Activated B cell treated with CpG ODN at 0.5 μM for 24 hours (primary cell): ENCODE measurements at regions not wholly inside any gene's neighbourhood (a gene's known extent, or its start where the extent isn't known, plus 50 kb on each side); places are given as distances from the start of the nearest gene placed in this dataset.

Experiments used
- ATAC-seq: fragments of 200-7000 bp; cut with Tn5 transposase; one replicate; pipeline ENCODE4 v1.10.0; 2021; ENCODE audit warnings: low read depth, mild to moderate bottlenecking, moderate library complexity
- CTCF ChIA-PET: fragments of 350-600 bp; sonication (Branson Sonifier 250); formaldehyde crosslinking; loops from one replicate; lab custom pipeline; 2021; ENCODE audit warnings: antibody characterized with exemption; lab: Charles Lee
- POLR2A ChIA-PET: fragments of 350-600 bp; sonication (Branson Sonifier 250); formaldehyde crosslinking; loops from one replicate; lab custom pipeline; 2021; ENCODE audit warnings: antibody characterized with exemption; lab: Charles Lee
- DNase-seq: peaks from one replicate; pipeline ENCODE4 v3.0.0; 2022
- H3K27ac Mint-ChIP-seq: one replicate; pipeline ENCODE4 v1.8.0; 2020; ENCODE audit warnings: mixed read lengths
- H3K27me3 Mint-ChIP-seq: one replicate; pipeline ENCODE4 v1.8.0; 2021; ENCODE audit warnings: mixed read lengths
- H3K36me3 Mint-ChIP-seq: one replicate; pipeline ENCODE4 v1.8.0; 2021; ENCODE audit warnings: low read depth, mixed read lengths
- H3K4me1 Mint-ChIP-seq: one replicate; pipeline ENCODE4 v1.8.0; 2021; ENCODE audit warnings: mixed read lengths
- H3K4me3 Mint-ChIP-seq: one replicate; pipeline ENCODE4 v1.8.0; 2020; ENCODE audit warnings: mild to moderate bottlenecking, mixed read lengths
- H3K9me3 Mint-ChIP-seq: one replicate; pipeline ENCODE4 v1.8.0; 2020; ENCODE audit warnings: mixed read lengths
- intact Hi-C: fragments of 100-400 bp; cut with micrococcal nuclease; formaldehyde crosslinking; loops from one replicate; pipeline ENCODE4 v1.15.1; 2024
- TF ChIP-seq, protein P1 (sequence below): fragments of 200-600 bp; IDR thresholded peaks from one replicate; pipeline ENCODE4 v1.8.0; 2022; ENCODE audit warnings: antibody characterized with exemption, mild to moderate bottlenecking

DNA sequence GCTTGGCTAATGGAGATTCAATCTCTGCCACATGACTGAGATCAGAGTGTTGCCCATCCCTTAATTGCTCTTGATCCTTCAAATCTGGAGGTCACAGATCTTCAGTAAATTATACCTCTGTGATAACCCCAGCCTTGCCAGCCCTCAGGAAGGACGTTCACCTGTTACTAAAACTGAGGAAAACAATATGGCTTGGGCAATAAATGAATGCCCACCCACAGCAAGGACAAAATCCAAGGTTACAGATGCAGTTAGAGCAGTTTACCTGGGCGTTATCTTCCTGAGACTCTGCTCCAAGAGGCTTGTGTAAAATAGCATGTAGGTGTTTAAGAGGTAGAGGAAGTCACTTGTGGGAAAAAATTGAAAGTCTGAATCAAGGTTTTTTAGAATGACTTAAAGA is 69.3 kb upstream of the MAOA start:
- Mint-ChIP-seq H3K27ac (no peak overlapping the region), H3K4me3 (no peak overlapping the region), H3K4me1 (no peaks in the 10 kb centered on the region), H3K36me3 (no peaks in the 10 kb centered on the region), H3K9me3 (peaks cover 2% of the 10 kb centered on the region), H3K27me3 (no peaks in the 10 kb centered on the region)
- DNase-seq (no peak), ATAC-seq (no peak)
- ChIA-PET POLR2A (no interaction called here), CTCF (interaction anchor here (0.6 kb wide), 1 partner anchor 251 kb away, joined by 5 read pairs; no protein-coding TSS in a partner anchor)
- TF ChIP-seq, protein P1, sequence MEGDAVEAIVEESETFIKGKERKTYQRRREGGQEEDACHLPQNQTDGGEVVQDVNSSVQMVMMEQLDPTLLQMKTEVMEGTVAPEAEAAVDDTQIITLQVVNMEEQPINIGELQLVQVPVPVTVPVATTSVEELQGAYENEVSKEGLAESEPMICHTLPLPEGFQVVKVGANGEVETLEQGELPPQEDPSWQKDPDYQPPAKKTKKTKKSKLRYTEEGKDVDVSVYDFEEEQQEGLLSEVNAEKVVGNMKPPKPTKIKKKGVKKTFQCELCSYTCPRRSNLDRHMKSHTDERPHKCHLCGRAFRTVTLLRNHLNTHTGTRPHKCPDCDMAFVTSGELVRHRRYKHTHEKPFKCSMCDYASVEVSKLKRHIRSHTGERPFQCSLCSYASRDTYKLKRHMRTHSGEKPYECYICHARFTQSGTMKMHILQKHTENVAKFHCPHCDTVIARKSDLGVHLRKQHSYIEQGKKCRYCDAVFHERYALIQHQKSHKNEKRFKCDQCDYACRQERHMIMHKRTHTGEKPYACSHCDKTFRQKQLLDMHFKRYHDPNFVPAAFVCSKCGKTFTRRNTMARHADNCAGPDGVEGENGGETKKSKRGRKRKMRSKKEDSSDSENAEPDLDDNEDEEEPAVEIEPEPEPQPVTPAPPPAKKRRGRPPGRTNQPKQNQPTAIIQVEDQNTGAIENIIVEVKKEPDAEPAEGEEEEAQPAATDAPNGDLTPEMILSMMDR: no peak
- intact Hi-C loops: no loop called here

DNA sequence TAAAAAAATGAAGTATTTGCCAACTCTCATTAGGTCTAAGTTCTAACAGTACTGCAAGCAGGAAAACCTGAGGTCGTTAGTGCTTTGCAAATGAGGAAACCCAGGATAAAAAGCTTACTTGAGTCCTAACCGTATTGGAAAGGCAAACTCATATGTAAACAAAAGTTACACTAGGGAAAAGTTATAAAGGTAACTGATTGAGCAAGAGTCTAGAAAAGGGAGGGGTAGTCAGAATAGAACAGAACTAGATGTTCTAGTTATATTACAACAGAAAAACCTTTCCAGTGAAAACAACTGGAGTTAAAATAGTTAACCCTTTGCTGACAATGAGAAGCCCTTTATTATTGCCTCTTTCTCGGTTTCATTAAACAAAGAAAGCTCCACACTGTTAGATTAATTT is 66.4 kb upstream of the MAOA start:
- H3K36me3 Mint-ChIP-seq: no peaks in the 10 kb centered on the region
- H3K4me3 Mint-ChIP-seq: no peak overlapping the region
- ChIA-PET POLR2A (no interaction called here), CTCF (no interaction called here)
- TF ChIP-seq, protein P1: no peak
- no peak for ATAC-seq
- H3K9me3 Mint-ChIP-seq: peaks cover 2% of the 10 kb centered on the region
- no peak overlapping the region for H3K27ac Mint-ChIP-seq
- intact Hi-C loops: no loop called here
- H3K4me1 Mint-ChIP-seq: no peaks in the 10 kb centered on the region
- no peak for DNase-seq
- no peaks in the 10 kb centered on the region for H3K27me3 Mint-ChIP-seq

DNA sequence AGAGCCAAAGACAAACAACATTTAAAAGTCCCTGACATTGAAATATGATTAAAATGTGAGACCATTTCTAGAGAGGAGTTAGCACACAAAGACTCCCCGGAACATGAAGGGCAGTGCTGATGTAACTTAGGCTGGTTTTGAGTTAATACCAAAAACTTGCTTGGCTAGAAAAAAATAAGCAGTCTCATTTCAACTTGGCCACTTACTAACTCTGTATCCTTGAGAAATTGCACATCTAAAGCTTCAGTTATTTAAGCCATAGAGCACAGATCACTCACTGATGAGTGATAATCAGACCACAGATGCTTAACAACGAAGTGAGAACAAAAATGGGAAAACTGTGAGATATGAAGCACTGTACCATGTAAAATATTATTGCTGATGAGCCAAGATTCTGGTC is 65.9 kb upstream of the MAOA start:
- intact Hi-C loops: no loop called here
- ChIA-PET POLR2A (no interaction called here), CTCF (no interaction called here)
- Mint-ChIP-seq H3K4me1 (no peaks in the 10 kb centered on the region), H3K27me3 (no peaks in the 10 kb centered on the region), H3K4me3 (no peak overlapping the region), H3K9me3 (peaks cover 2% of the 10 kb centered on the region), H3K27ac (no peak overlapping the region), H3K36me3 (no peaks in the 10 kb centered on the region)
- ATAC-seq (no peak), DNase-seq (no peak)
- TF ChIP-seq, protein P1: no peak

DNA sequence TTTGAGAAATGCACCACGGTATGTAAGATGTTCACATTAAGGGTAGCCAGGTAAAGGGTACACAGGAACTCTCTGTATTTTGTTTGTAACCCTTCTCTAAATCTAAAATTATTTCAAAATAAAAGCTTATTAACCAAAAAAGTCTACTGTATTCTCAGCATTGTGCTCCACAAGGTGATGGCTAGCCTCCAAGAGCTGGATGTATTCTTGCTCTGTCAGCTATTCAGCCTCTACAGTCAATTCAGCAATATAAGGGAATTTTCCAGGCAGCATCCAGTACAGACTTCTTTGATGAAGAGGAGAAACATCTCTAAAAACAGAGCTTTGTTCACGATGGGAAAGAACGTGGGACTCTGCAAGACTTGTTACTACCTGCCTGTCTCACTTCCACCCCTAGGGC is 63.5 kb upstream of the MAOA start:
- H3K36me3 Mint-ChIP-seq: no peaks in the 10 kb centered on the region
- ATAC-seq (no peak), DNase-seq (no peak)
- H3K4me1 Mint-ChIP-seq: no peaks in the 10 kb centered on the region
- ChIA-PET POLR2A (no interaction called here), CTCF (no interaction called here)
- intact Hi-C loops: no loop called here
- no peak overlapping the region for H3K27ac Mint-ChIP-seq
- H3K27me3 Mint-ChIP-seq: no peaks in the 10 kb centered on the region
- no peak overlapping the region for H3K4me3 Mint-ChIP-seq
- peaks cover 2% of the 10 kb centered on the region for H3K9me3 Mint-ChIP-seq
- TF ChIP-seq, protein P1: no peak

DNA sequence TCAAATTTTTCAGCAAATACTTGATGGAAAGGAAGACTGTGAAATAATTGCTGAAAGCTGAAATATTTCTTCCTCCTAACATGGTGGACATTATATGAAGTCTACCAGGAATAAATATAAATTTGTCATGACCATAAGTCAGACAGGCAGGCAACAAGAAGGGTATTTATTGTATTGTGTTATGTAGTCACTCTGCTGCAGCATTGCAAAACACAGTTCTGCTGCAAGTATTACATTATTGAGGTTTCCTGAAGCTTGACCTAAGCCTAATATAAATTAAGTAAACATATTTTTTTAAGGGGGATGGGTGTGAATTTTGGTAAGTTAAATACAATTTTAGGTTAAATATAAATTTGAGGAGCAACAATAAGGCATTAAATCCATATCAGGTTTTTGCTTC is 60.2 kb upstream of the MAOA start:
- Mint-ChIP-seq H3K36me3 (no peaks in the 10 kb centered on the region), H3K27me3 (peaks cover 2% of the 10 kb centered on the region), H3K4me3 (no peak overlapping the region), H3K9me3 (no peaks in the 10 kb centered on the region), H3K27ac (no peak overlapping the region), H3K4me1 (no peaks in the 10 kb centered on the region)
- TF ChIP-seq, protein P1: no peak
- ATAC-seq (no peak), DNase-seq (no peak)
- CTCF ChIA-PET: no interaction called here
- intact Hi-C loops: no loop called here
- POLR2A ChIA-PET: no interaction called here
